Neutrophil (primary cell): ENCODE measurements at regions not wholly inside any gene's neighbourhood (a gene's known extent, or its start where the extent isn't known, plus 50 kb on each side); places are given as distances from the start of the nearest gene placed in this dataset.

Experiments used
- H3K27ac ChIP-seq: fragments of 200-600 bp; sonication (generic); 2 replicates; pipeline ENCODE4 v1.5.1; 2016; ENCODE audit warnings: mild to moderate bottlenecking, moderate library complexity
- H3K27me3 ChIP-seq: fragments of 200-600 bp; sonication (generic); 2 replicates; pipeline ENCODE4 v1.6.0; 2016; ENCODE audit warnings: mild to moderate bottlenecking
- H3K36me3 ChIP-seq: fragments of 200-600 bp; sonication (generic); 2 replicates; pipeline ENCODE4 v1.5.1; 2017
- H3K4me1 ChIP-seq, 2 experiments: fragments of 200-600 bp in 1 of 2; sonication (generic) in 1 of 2; 1 replicate in 1 of 2; 2 replicates in 1 of 2; pipeline versions ENCODE4 v1.5.1 to v1.6.1; 2013 to 2016; ENCODE audit warnings: low read depth in 1 of 2, low read length in 1 of 2, mild to moderate bottlenecking in 1 of 2, moderate library complexity in 1 of 2; ENCODE audit not compliant: control insufficient read depth in 1 of 2, insufficient read depth in 1 of 2
- H3K4me3 ChIP-seq, 2 experiments: fragments of 200-600 bp in 1 of 2; sonication (generic) in 1 of 2; 1 replicate in 1 of 2; 2 replicates in 1 of 2; pipeline ENCODE4 v1.5.1; 2013 to 2016; ENCODE audit warnings: low read depth in 1 of 2, low read length in 1 of 2, mild to moderate bottlenecking in 1 of 2, moderate library complexity in 1 of 2
- H3K9me3 ChIP-seq: fragments of 200-600 bp; sonication (generic); 2 replicates; pipeline ENCODE4 v1.5.1; 2016
- CTCF ChIP-seq: fragments of 200-600 bp; sonication (generic); IDR thresholded peaks from 2 replicates; pipeline ENCODE4 v1.5.1; 2016; ENCODE audit warnings: antibody characterized with exemption

- TF ChIP-seq CTCF = no peak
- Histone ChIP-seq H3K27me3 (no peaks in the 10 kb centered on the region), H3K4me1 (no peaks in the 10 kb centered on the region), H3K27ac (no peak overlapping the region), H3K4me3 (no peak overlapping the region), H3K9me3 (no peaks in the 10 kb centered on the region), H3K36me3 (no peaks in the 10 kb centered on the region)
Observed at GRCh38 chr1:199173356-199173755, 534.5 kb downstream of the PTPRC start.

GRCh38 chr1:199174336-199174735, 535.5 kb downstream of the PTPRC start:
- H3K27me3 ChIP-seq = no peaks in the 10 kb centered on the region
- H3K9me3 ChIP-seq = no peaks in the 10 kb centered on the region
- no peaks in the 10 kb centered on the region for H3K4me1 ChIP-seq
- H3K27ac ChIP-seq = no peak overlapping the region
- TF ChIP-seq CTCF = no peak
- no peak overlapping the region for H3K4me3 ChIP-seq
- no peaks in the 10 kb centered on the region for H3K36me3 ChIP-seq

GRCh38 chr1:199176713-199177112, 537.9 kb downstream of the PTPRC start:
- TF ChIP-seq CTCF = no peak
- H3K27ac ChIP-seq = no peak overlapping the region
- no peaks in the 10 kb centered on the region for H3K36me3 ChIP-seq
- no peaks in the 10 kb centered on the region for H3K27me3 ChIP-seq
- no peak overlapping the region for H3K4me3 ChIP-seq
- H3K9me3 ChIP-seq = no peaks in the 10 kb centered on the region
- no peaks in the 10 kb centered on the region for H3K4me1 ChIP-seq

- H3K36me3 ChIP-seq = no peaks in the 10 kb centered on the region
- no peaks in the 10 kb centered on the region for H3K9me3 ChIP-seq
Observed at GRCh38 chr1:199177241-199177640, 538.4 kb downstream of the PTPRC start.

GRCh38 chr1:199178646-199179045, 539.8 kb downstream of the PTPRC start:
- Histone ChIP-seq H3K9me3 (no peaks in the 10 kb centered on the region), H3K4me3 (no peak overlapping the region)
- TF ChIP-seq CTCF = no peak

More at GRCh38 chr1:199177241-199177640, 538.4 kb downstream of the PTPRC start:
- TF ChIP-seq CTCF = no peak
- H3K4me3 ChIP-seq = no peak overlapping the region
- no peaks in the 10 kb centered on the region for H3K27me3 ChIP-seq
- H3K4me1 ChIP-seq = no peaks in the 10 kb centered on the region
- H3K27ac ChIP-seq = no peak overlapping the region

More at GRCh38 chr1:199178646-199179045, 539.8 kb downstream of the PTPRC start:
- no peaks in the 10 kb centered on the region for H3K4me1 ChIP-seq
- H3K36me3 ChIP-seq = no peaks in the 10 kb centered on the region
- H3K27ac ChIP-seq = no peak overlapping the region
- no peaks in the 10 kb centered on the region for H3K27me3 ChIP-seq
